K562 (cell line): ENCODE measurements at regions not wholly inside any gene's neighbourhood (a gene's known extent, or its start where the extent isn't known, plus 50 kb on each side); places are given as distances from the start of the nearest gene placed in this dataset.
A peak's percentile ranks its signal among the peaks of the same experiment; 100 is the strongest.

ENCODE experiments used
- ATAC-seq: fragments of 200-7000 bp; cut with Tn5 transposase; 3 replicates; pipeline ENCODE4 v1.9.1; 2020; ENCODE audit warnings: moderate library complexity
- BruUV-seq: library from RNA; stranded (reverse); fragments of 400-500 nt; replicated peaks from 2 replicates; lab custom pipeline; 2021; lab: Mats Ljungman, UMichigan
- CTCF ChIA-PET: fragments of 300-600 bp; formaldehyde crosslinking; extraction: SDS; loops from one replicate; lab custom pipeline; 2021; ENCODE audit warnings: low intra/inter-chr PET ratio; lab: Yijun Ruan, JAX
- POLR2A ChIA-PET: fragments of 300-600, 350-650 bp; sonication (Branson Sonifier 250); formaldehyde crosslinking; extraction: SDS; loops from one replicate; lab custom pipeline; 2021; ENCODE audit warnings: antibody characterized with exemption, inconsistent platforms; lab: Yijun Ruan, JAX
- DNase-seq, 4 experiments: peaks; one replicate each; pipeline versions ENCODE4 v3.0.0 to v3.0.0-alpha.2; 2011 to 2018; ENCODE audit warnings: low spot score in 3 of 4, mixed read lengths in 3 of 4; ENCODE audit errors: extremely low read depth in 1 of 4
- FAIRE-seq: peaks from 2 replicates; lab custom pipeline; 2011; peaks lifted over from hg19 to GRCh38; lab: Jason Lieb, UNC
- H2AFZ ChIP-seq: 2 replicates; pipeline ENCODE4 v1.6.0; 2011; ENCODE audit warnings: low read depth, low read length, control low read depth, inconsistent platforms
- H3K27ac ChIP-seq: fragments of 200-600 bp; 3 replicates; pipeline ENCODE4 v1.8.0; 2011; ENCODE audit warnings: low read depth, mild to moderate bottlenecking, control low read depth, inconsistent platforms, low read length, moderate library complexity, mixed read lengths; ENCODE audit errors: extremely low read depth
- H3K27me3 ChIP-seq, 2 experiments: fragments of 300-600 bp in 1 of 2; 2 replicates in 1 of 2; 3 replicates in 1 of 2; pipeline versions ENCODE4 v1.6.0 to v1.8.0; 2011; ENCODE audit warnings: inconsistent platforms in 2 of 2, low read length in 2 of 2, mild to moderate bottlenecking in 1 of 2, mixed read lengths in 1 of 2, moderate library complexity in 1 of 2; ENCODE audit not compliant: control insufficient read depth in 2 of 2, insufficient read depth in 2 of 2
- H3K36me3 ChIP-seq: fragments of 300-600 bp; 3 replicates; pipeline ENCODE4 v1.8.0; 2011; ENCODE audit warnings: mild to moderate bottlenecking, low read length, inconsistent platforms; ENCODE audit not compliant: control insufficient read depth, insufficient read depth
- H3K4me1 ChIP-seq, 2 experiments: fragments of 200-600 bp in 1 of 2; replicated peaks in 1 of 2; 2 replicates in 1 of 2; 3 replicates in 1 of 2; pipeline versions ENCODE4 v1.5.1 to v1.8.0; 2011; ENCODE audit warnings: inconsistent platforms in 2 of 2, low read length in 2 of 2, mild to moderate bottlenecking in 1 of 2, mixed read lengths in 1 of 2, moderate library complexity in 1 of 2; ENCODE audit not compliant: control insufficient read depth in 2 of 2, insufficient read depth in 2 of 2
- H3K4me2 ChIP-seq: 2 replicates; pipeline ENCODE4 v1.6.1; 2011; ENCODE audit warnings: low read length, control low read depth, inconsistent platforms, mixed read lengths; ENCODE audit not compliant: insufficient read depth
- H3K4me3 ChIP-seq: fragments of 200-600 bp; sonication (generic), shearing (Covaris generic); 2 replicates; pipeline ENCODE4 v1.5.1; 2016; ENCODE audit warnings: control low read depth, inconsistent platforms
- H3K79me2 ChIP-seq: fragments of 200-600 bp; 3 replicates; pipeline ENCODE4 v1.8.0; 2011; ENCODE audit warnings: low read length, inconsistent platforms; ENCODE audit not compliant: control insufficient read depth, insufficient read depth
- H3K9ac ChIP-seq, 2 experiments: 2 replicates each; pipeline versions ENCODE4 v1.6.0 to v1.6.1; 2011; ENCODE audit warnings: low read depth in 2 of 2, low read length in 2 of 2, control low read depth in 1 of 2, inconsistent platforms in 1 of 2, mild to moderate bottlenecking in 1 of 2, mixed read lengths in 1 of 2; ENCODE audit not compliant: insufficient read depth in 1 of 2
- H3K9me1 ChIP-seq: one replicate; pipeline ENCODE4 v1.6.0; 2011; ENCODE audit warnings: inconsistent platforms, mild to moderate bottlenecking, low read length, moderate library complexity; ENCODE audit not compliant: control insufficient read depth, insufficient read depth
- H3K9me3 ChIP-seq: replicated peaks from 2 replicates; pipeline ENCODE4 v1.5.1; 2011; ENCODE audit warnings: low read depth, low read length, inconsistent platforms; ENCODE audit not compliant: control insufficient read depth, insufficient read depth
- H4K20me1 ChIP-seq: replicated peaks from 2 replicates; pipeline ENCODE4 v1.6.1; 2011; ENCODE audit warnings: low read length, inconsistent platforms, mixed read lengths; ENCODE audit not compliant: control insufficient read depth, insufficient read depth
- CEBPB ChIP-seq: fragments of 450-650 bp; IDR thresholded peaks from 2 replicates; pipeline ENCODE4 v1.6.1; 2016; ENCODE audit warnings: missing genetic modification characterization, missing compliant biosample characterization
- CEBPG ChIP-seq, 3 experiments: fragments of 200-800 bp in 1 of 3; sonication (Bioruptor generic) in 1 of 3; sonication (generic) in 1 of 3; formaldehyde crosslinking in 1 of 3; IDR thresholded peaks in 2 of 3; conservative IDR thresholded peaks in 1 of 3; 2 replicates each; pipeline versions ENCODE4 v1.6.1 to v1.8.0; 2016 to 2022; ENCODE audit warnings: missing compliant biosample characterization in 2 of 3, missing genetic modification characterization in 2 of 3, mild to moderate bottlenecking in 1 of 3, missing genetic modification reagents in 1 of 3
- CTCF ChIP-seq, 3 experiments: IDR thresholded peaks in 2 of 3; conservative IDR thresholded peaks in 1 of 3; 2 replicates each; pipeline ENCODE4 v1.5.1; 2011 to 2012; ENCODE audit warnings: low read length in 3 of 3, mild to moderate bottlenecking in 3 of 3, control low read depth in 2 of 3, improper control_type of control experiment in 1 of 3, inconsistent platforms in 1 of 3, low read depth in 1 of 3, mixed read lengths in 1 of 3, moderate library complexity in 1 of 3; ENCODE audit not compliant: insufficient read depth in 2 of 3
- E2F8 ChIP-seq: fragments of 450-650 bp; IDR thresholded peaks from 2 replicates; pipeline ENCODE4 v1.7.1; 2018; ENCODE audit warnings: mild to moderate bottlenecking, low read depth; ENCODE audit not compliant: partially characterized antibody
- EZH2 ChIP-seq: IDR thresholded peaks from 2 replicates; pipeline ENCODE4 v1.6.1; 2012; ENCODE audit warnings: low read depth, mild to moderate bottlenecking, inconsistent platforms, low read length, borderline replicate concordance
- HCFC1 ChIP-seq: IDR thresholded peaks from 2 replicates; pipeline ENCODE4 v1.6.1; 2012; ENCODE audit warnings: low read depth, low read length, improper control_type of control experiment
- JUNB ChIP-seq: fragments of 450-650 bp; formaldehyde crosslinking; conservative IDR thresholded peaks from 2 replicates; pipeline ENCODE4 v1.4.0; 2020; ENCODE audit warnings: mild to moderate bottlenecking
- KLF1 ChIP-seq: fragments of 450-650 bp; IDR thresholded peaks from 2 replicates; pipeline ENCODE4 v1.6.1; 2016; ENCODE audit warnings: missing genetic modification characterization, missing compliant biosample characterization
- MEIS2 ChIP-seq: fragments of 450-650 bp; IDR thresholded peaks from 2 replicates; pipeline ENCODE4 v1.6.1; 2014; ENCODE audit warnings: mild to moderate bottlenecking; ENCODE audit not compliant: partially characterized antibody
- NCOA2 ChIP-seq, 2 experiments: fragments of 450-650 bp; IDR thresholded peaks; 2 replicates each; pipeline ENCODE4 v1.6.1; 2018; ENCODE audit warnings: mild to moderate bottlenecking in 2 of 2, moderate library complexity in 1 of 2; ENCODE audit not compliant: partially characterized antibody in 2 of 2
- PKNOX1 ChIP-seq: fragments of 450-650 bp; IDR thresholded peaks from 2 replicates; pipeline ENCODE4 v1.6.1; 2016
- SIN3A ChIP-seq, 2 experiments: fragments of 150-350 bp in 1 of 2; IDR thresholded peaks; 2 replicates each; pipeline ENCODE4 v1.6.1; 2011 to 2016; ENCODE audit warnings: borderline replicate concordance in 2 of 2, low read depth in 2 of 2, low read length in 2 of 2, mild to moderate bottlenecking in 2 of 2, moderate library complexity in 2 of 2; ENCODE audit not compliant: control insufficient read depth in 1 of 2
- TSC22D4 ChIP-seq: fragments of 450-650 bp; IDR thresholded peaks from 2 replicates; pipeline ENCODE4 v1.6.1; 2016; ENCODE audit warnings: missing genetic modification characterization, missing biosample characterization, control low read depth
- ZKSCAN8 ChIP-seq: fragments of 200-800 bp; sonication (Bioruptor generic); IDR thresholded peaks from 2 replicates; pipeline ENCODE4 v1.6.1; 2016; ENCODE audit warnings: missing genetic modification characterization, missing compliant biosample characterization
- ZNF512 ChIP-seq: IDR thresholded peaks from 2 replicates; pipeline ENCODE4 v1.6.1; 2016; ENCODE audit warnings: missing genetic modification characterization, missing compliant biosample characterization
- in situ Hi-C: fragments of 300-500 bp; cut with MboI; formaldehyde crosslinking; loops from 4 replicates; pipeline ENCODE4 v1.15.0; 2018; ENCODE audit warnings: inconsistent platforms, mixed read lengths
- intact Hi-C: fragments of 100-400 bp; cut with micrococcal nuclease; formaldehyde crosslinking; loops from 2 replicates; pipeline ENCODE4 v1.14.2; 2022

- ATAC-seq (no peak), DNase-seq (no peak), FAIRE-seq (no peak)
- Histone ChIP-seq H2AFZ (no peak overlapping the region), H4K20me1 (no peaks in the 10 kb centered on the region), H3K79me2 (no peaks in the 10 kb centered on the region), H3K27me3 (no peaks in the 10 kb centered on the region), H3K9ac (no peak overlapping the region), H3K36me3 (no peaks in the 10 kb centered on the region), H3K27ac (no peak overlapping the region), H3K4me1 (no peaks in the 10 kb centered on the region; a peak in 1 of 5 replicates), H3K4me3 (no peak overlapping the region), H3K4me2 (no peak overlapping the region), H3K9me3 (no peaks in the 10 kb centered on the region), H3K9me1 (no peaks in the 10 kb centered on the region)
- in situ Hi-C loops, result no loop called here
- CTCF ChIA-PET, result no interaction called here
- intact Hi-C loops, result loop anchor here (2.0 to 5.0 kb wide), 4 partner anchors 54 to 210 kb away; partner anchors contain the start of genes CXCL1 and CXCL3
- BruUV-seq, result no TSS peak
- POLR2A ChIA-PET, result no interaction called here
- TF ChIP-seq CEBPG (CRISPR knock-in tag; IDR thresholded peaks at IDR 0.05) (no peak), CEBPG (tag; conservative IDR thresholded peaks at IDR 0.05 in 1 of 2, IDR thresholded peaks at IDR 0.05 in 1 of 2) (no peak), TSC22D4 (tag) (no peak), CTCF (IDR thresholded peaks at IDR 0.05 in 2 of 3, conservative IDR thresholded peaks at IDR 0.05 in 1 of 3; ENCODE audit: insufficient read depth in 2 of 3, low read depth in 1 of 3, low read length in 3 of 3) (no peak), KLF1 (tag) (no peak), HCFC1 (no peak), CEBPB (no peak), EZH2 (no peak), ZNF512 (tag) (no peak), MEIS2 (peak; percentile 19), JUNB (CRISPR knock-in tag) (no peak), SIN3A (IDR thresholded peaks at IDR 0.05; ENCODE audit: borderline replicate concordance in 2 of 2, control insufficient read depth in 1 of 2, low read depth in 2 of 2, low read length in 2 of 2) (no peak), E2F8 (no peak), ZKSCAN8 (CRISPR knock-in tag) (no peak), NCOA2 (IDR thresholded peaks at IDR 0.05; ENCODE audit: partially characterized antibody in 2 of 2) (no peak), PKNOX1 (peak; percentile 68)
These were observed 53.1 kb downstream of the CXCL1 start for GRCh38 chr4:73922317-73922716.
